Activated T-helper 1 cell treated with anti-CD3 and anti-CD28 coated beads, Interleukin-12 subunit alpha, Interleukin-12 subunit beta, Interleukin-2, Interleukin-4 antibody, amounts not matched to agents 30 ng/mL and 10 ng/mL and 1 ng/mL, durations not matched to agents 14 hours and 24 hours and 36 hours (primary cell): ENCODE measurements at regions not wholly inside any gene's neighbourhood (a gene's known extent, or its start where the extent isn't known, plus 50 kb on each side); places are given as distances from the start of the nearest gene placed in this dataset.
"Not testable (repeated sequence)": the region's sequence is repeated elsewhere in the genome, so short reads cannot be mapped to it uniquely, and the experiment has no call there.

Source experiments
- DNase-seq: peaks from one replicate; pipeline ENCODE4 v3.0.0; 2021; ENCODE audit warnings: low spot score
- H3K27ac Mint-ChIP-seq: one replicate; pipeline ENCODE4 v1.8.0; 2021; ENCODE audit warnings: mild to moderate bottlenecking, mixed read lengths
- H3K27me3 Mint-ChIP-seq: one replicate; pipeline ENCODE4 v1.8.0; 2022; ENCODE audit warnings: mild to moderate bottlenecking, moderate library complexity, mixed read lengths; ENCODE audit not compliant: insufficient read depth
- H3K36me3 Mint-ChIP-seq: one replicate; pipeline ENCODE4 v1.8.0; 2021; ENCODE audit warnings: low read depth, mixed read lengths
- H3K4me1 Mint-ChIP-seq: one replicate; pipeline ENCODE4 v1.8.0; 2021; ENCODE audit warnings: low read depth, mixed read lengths
- H3K4me3 Mint-ChIP-seq: one replicate; pipeline ENCODE4 v1.8.0; 2021; ENCODE audit warnings: mild to moderate bottlenecking, moderate library complexity, mixed read lengths
- H3K9me3 Mint-ChIP-seq: one replicate; pipeline ENCODE4 v1.8.0; 2021; ENCODE audit warnings: mixed read lengths
- intact Hi-C: fragments of 100-400 bp; cut with micrococcal nuclease; formaldehyde crosslinking; loops from one replicate; pipeline ENCODE4 v1.15.1; 2024

DNA sequence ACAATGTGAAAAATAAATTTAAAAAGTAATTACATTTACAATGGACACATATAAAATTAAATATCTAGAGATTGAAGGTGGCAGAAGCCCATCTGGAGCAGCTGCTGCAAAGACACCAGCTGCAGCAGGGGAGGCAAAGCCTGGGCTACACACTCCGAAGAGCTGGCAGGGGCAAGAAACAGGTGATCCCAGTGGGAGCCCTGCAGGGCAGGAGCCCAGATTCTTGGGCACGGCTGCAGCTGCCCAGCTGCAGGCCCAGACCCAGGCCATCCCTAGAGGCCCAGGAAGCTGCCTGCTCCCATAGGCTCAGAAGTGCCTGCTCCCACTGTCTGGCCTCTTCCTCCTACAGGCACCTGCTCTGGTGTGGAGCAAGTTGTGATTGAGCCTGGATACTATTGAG lies 1547.9 kb upstream of the SPRY2 start:
- Mint-ChIP-seq H3K36me3 (no peaks in the 10 kb centered on the region), H3K27ac (no peak overlapping the region), H3K9me3 (peaks cover 24% of the 10 kb centered on the region), H3K4me3 (no peak overlapping the region), H3K27me3 (no peaks in the 10 kb centered on the region), H3K4me1 (no peaks in the 10 kb centered on the region)
- DNase-seq: no peak
- intact Hi-C loops: no loop called here

- Mint-ChIP-seq H3K4me1 (no peaks in the 10 kb centered on the region), H3K4me3 (no peak overlapping the region), H3K36me3 (no peaks in the 10 kb centered on the region), H3K27ac (no peak overlapping the region), H3K27me3 (no peaks in the 10 kb centered on the region), H3K9me3 (peaks cover 23% of the 10 kb centered on the region)
- intact Hi-C loops: no loop called here
- DNase-seq: no peak
Observed at GRCh38 chr13:81874681-81875661, 1534.0 kb upstream of the SPRY2 start.

DNA sequence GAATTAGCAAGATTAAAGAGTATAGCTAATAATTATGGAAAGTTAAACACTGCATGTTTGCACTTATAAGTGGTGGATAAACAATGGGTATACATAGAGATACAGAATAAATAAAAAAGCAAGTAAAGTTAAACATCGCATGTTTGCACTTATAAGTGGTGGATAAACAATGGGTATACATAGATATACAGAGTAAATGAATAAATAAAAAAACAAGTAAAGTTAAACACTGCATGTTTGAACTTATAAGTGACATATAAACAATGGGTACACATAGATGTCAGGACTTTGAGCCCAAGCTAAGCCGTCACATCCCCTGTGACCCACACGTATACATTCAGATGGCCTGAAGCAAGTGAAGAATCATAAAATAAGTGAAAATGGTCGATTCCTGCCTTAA lies 1533.3 kb upstream of the SPRY2 start:
- intact Hi-C loops: no loop called here
- Mint-ChIP-seq H3K27me3 (no peaks in the 10 kb centered on the region), H3K36me3 (no peaks in the 10 kb centered on the region), H3K27ac (no peak overlapping the region), H3K9me3 (peaks cover 30% of the 10 kb centered on the region), H3K4me3 (no peak overlapping the region), H3K4me1 (no peaks in the 10 kb centered on the region)
- no peak for DNase-seq

DNA sequence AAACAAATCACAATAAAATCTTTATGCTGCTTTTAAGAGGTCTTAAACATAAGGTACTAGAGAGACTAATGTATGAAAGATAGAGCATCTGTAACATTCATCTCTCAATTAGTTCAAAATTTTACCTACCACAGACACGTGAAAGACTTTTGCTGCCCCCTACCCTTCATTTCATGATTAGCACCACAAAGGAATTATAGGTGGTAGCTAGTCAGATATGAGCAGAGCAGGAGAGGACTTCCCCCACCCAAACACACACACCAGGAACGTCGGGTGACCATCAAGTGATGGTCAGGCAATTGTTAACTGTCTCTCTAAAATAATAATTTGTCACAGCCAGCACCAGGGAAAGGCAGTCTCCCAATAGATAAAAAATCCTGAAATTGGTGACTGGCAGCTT lies 1531.7 kb upstream of the SPRY2 start:
- no peak overlapping the region for H3K27ac Mint-ChIP-seq
- H3K27me3 Mint-ChIP-seq: no peaks in the 10 kb centered on the region
- H3K9me3 Mint-ChIP-seq: peaks cover 47% of the 10 kb centered on the region
- no peaks in the 10 kb centered on the region for H3K36me3 Mint-ChIP-seq
- H3K4me1 Mint-ChIP-seq: no peaks in the 10 kb centered on the region
- DNase-seq: no peak
- intact Hi-C loops: no loop called here
- H3K4me3 Mint-ChIP-seq: no peak overlapping the region

GRCh38 chr13:81871751-81872325 lies 1530.9 kb upstream of the SPRY2 start:
- H3K4me1 Mint-ChIP-seq, intact Hi-C loops, H3K4me3 Mint-ChIP-seq, H3K36me3 Mint-ChIP-seq, DNase-seq, H3K27me3 Mint-ChIP-seq, H3K27ac Mint-ChIP-seq: not testable (repeated sequence)
- H3K9me3 Mint-ChIP-seq: peaks cover 47% of the 10 kb centered on the region

- Mint-ChIP-seq H3K27me3 (no peaks in the 10 kb centered on the region), H3K4me3 (no peak overlapping the region), H3K36me3 (no peaks in the 10 kb centered on the region), H3K4me1 (no peaks in the 10 kb centered on the region), H3K27ac (no peak overlapping the region), H3K9me3 (no peaks in the 10 kb centered on the region)
- intact Hi-C loops: no loop called here
- no peak for DNase-seq
Observed at GRCh38 chr13:81848291-81848690, 1507.4 kb upstream of the SPRY2 start.

- DNase-seq: no peak
- no peaks in the 10 kb centered on the region for H3K36me3 Mint-ChIP-seq
- no peaks in the 10 kb centered on the region for H3K4me1 Mint-ChIP-seq
- H3K27me3 Mint-ChIP-seq: no peaks in the 10 kb centered on the region
- H3K27ac Mint-ChIP-seq: no peak overlapping the region
- H3K4me3 Mint-ChIP-seq: no peak overlapping the region
- no peaks in the 10 kb centered on the region for H3K9me3 Mint-ChIP-seq
- intact Hi-C loops: no loop called here
Observed at GRCh38 chr13:81846771-81847170, 1505.8 kb upstream of the SPRY2 start.

- H3K27me3 Mint-ChIP-seq: no peaks in the 10 kb centered on the region
- DNase-seq: no peak
- H3K9me3 Mint-ChIP-seq: peaks cover 5% of the 10 kb centered on the region
- no peaks in the 10 kb centered on the region for H3K4me1 Mint-ChIP-seq
- intact Hi-C loops: no loop called here
- H3K27ac Mint-ChIP-seq: no peak overlapping the region
- H3K4me3 Mint-ChIP-seq: no peak overlapping the region
- no peaks in the 10 kb centered on the region for H3K36me3 Mint-ChIP-seq
Observed at GRCh38 chr13:81821259-81821658, 1480.3 kb upstream of the SPRY2 start.

GRCh38 chr13:81800433-81800832 lies 1459.5 kb upstream of the SPRY2 start:
- H3K27ac Mint-ChIP-seq: no peak overlapping the region
- intact Hi-C loops: no loop called here
- no peak for DNase-seq
- no peaks in the 10 kb centered on the region for H3K4me1 Mint-ChIP-seq
- no peaks in the 10 kb centered on the region for H3K27me3 Mint-ChIP-seq
- H3K9me3 Mint-ChIP-seq: peaks cover under 1% of the 10 kb centered on the region
- no peaks in the 10 kb centered on the region for H3K36me3 Mint-ChIP-seq
- no peak overlapping the region for H3K4me3 Mint-ChIP-seq

GRCh38 chr13:81795710-81796109 lies 1454.8 kb upstream of the SPRY2 start:
- Mint-ChIP-seq H3K36me3 (no peaks in the 10 kb centered on the region), H3K27ac (no peak overlapping the region), H3K4me3 (no peak overlapping the region), H3K27me3 (no peaks in the 10 kb centered on the region), H3K9me3 (peaks cover 8% of the 10 kb centered on the region), H3K4me1 (no peaks in the 10 kb centered on the region)
- no peak for DNase-seq
- intact Hi-C loops: no loop called here

DNA sequence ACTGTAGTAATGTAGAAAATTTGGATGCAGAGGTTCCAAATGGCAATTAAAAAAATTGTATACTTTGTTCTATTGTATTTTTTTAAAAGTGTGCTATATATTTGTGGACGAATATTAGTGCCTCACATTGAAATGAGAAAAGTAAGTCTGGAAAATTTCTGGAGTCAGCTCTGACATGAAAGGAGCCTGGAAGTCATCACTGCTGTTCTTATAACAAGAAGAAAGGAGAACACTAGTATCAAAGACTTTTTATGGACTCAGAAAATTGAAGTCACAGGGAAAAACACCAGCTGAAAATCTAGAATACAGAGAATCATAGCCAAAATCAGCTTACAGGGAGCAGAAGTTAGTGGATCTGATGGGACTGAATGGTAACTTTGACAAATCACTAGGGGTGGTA lies 1450.7 kb upstream of the SPRY2 start:
- DNase-seq: no peak
- no peak overlapping the region for H3K4me3 Mint-ChIP-seq
- H3K27ac Mint-ChIP-seq: no peak overlapping the region
- intact Hi-C loops: no loop called here
- H3K36me3 Mint-ChIP-seq: no peaks in the 10 kb centered on the region
- H3K9me3 Mint-ChIP-seq: peaks cover 8% of the 10 kb centered on the region
- no peaks in the 10 kb centered on the region for H3K4me1 Mint-ChIP-seq
- H3K27me3 Mint-ChIP-seq: no peaks in the 10 kb centered on the region

- Mint-ChIP-seq H3K27me3 (no peaks in the 10 kb centered on the region), H3K36me3 (no peaks in the 10 kb centered on the region), H3K4me1 (no peaks in the 10 kb centered on the region), H3K27ac (no peak overlapping the region), H3K4me3 (no peak overlapping the region), H3K9me3 (peaks cover 10% of the 10 kb centered on the region)
- no peak for DNase-seq
- intact Hi-C loops: no loop called here
Observed at GRCh38 chr13:81781471-81781870, 1440.5 kb upstream of the SPRY2 start.

DNA sequence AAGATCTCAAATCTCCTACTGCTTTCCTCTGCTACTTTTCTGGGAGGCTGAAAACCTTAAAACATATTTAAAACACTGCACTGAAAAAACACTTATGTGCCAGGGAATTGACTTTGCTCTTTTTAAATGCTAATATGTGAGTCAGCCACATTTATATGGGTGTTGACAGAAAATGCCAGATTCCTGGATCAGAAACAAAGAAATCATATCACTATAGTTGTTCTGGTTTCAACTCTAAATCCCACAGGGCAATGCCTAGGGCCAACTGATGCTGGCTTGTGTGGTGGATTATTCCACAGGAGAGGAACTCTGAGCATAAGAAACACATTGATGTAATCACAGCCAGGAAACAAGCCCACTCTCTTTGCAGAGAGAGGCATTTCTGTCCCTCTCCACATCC lies 1439.0 kb upstream of the SPRY2 start:
- DNase-seq: no peak
- peaks cover 7% of the 10 kb centered on the region for H3K9me3 Mint-ChIP-seq
- H3K36me3 Mint-ChIP-seq: no peaks in the 10 kb centered on the region
- H3K4me3 Mint-ChIP-seq: no peak overlapping the region
- no peak overlapping the region for H3K27ac Mint-ChIP-seq
- H3K27me3 Mint-ChIP-seq: no peaks in the 10 kb centered on the region
- H3K4me1 Mint-ChIP-seq: no peaks in the 10 kb centered on the region
- intact Hi-C loops: no loop called here
